H1 (cell line): ENCODE measurements at regions not wholly inside any gene's neighbourhood (a gene's known extent, or its start where the extent isn't known, plus 50 kb on each side); places are given as distances from the start of the nearest gene placed in this dataset.

Source experiments
- CTCF ChIA-PET: fragments of 300-600 bp; sonication (Branson Sonifier 250); formaldehyde crosslinking; loops from one replicate; lab custom pipeline; 2021; ENCODE audit not compliant: partially characterized antibody; lab: Charles Lee
- POLR2A ChIA-PET: fragments of 300-600 bp; sonication (Branson Sonifier 250); formaldehyde crosslinking; loops from one replicate; lab custom pipeline; 2021; ENCODE audit warnings: inconsistent platforms; ENCODE audit not compliant: partially characterized antibody; lab: Charles Lee
- DNase-seq, 2 experiments: peaks; one replicate each; pipeline versions ENCODE4 v3.0.0 to v3.0.0-alpha.2; 2010 to 2022; ENCODE audit warnings: low spot score in 2 of 2, low read depth in 1 of 2, mixed read lengths in 1 of 2
- FAIRE-seq: peaks from 2 replicates; lab custom pipeline; 2011; peaks lifted over from hg19 to GRCh38; lab: Jason Lieb, UNC
- H2AFZ ChIP-seq: 2 replicates; pipeline ENCODE4 v1.8.1; 2012; ENCODE audit warnings: low read length, inconsistent platforms
- H2AK5ac ChIP-seq: 2 replicates; pipeline ENCODE4 v1.6.1; 2013; ENCODE audit warnings: low read depth, low read length
- H2BK120ac ChIP-seq: replicated peaks from 2 replicates; pipeline ENCODE3; 2013; ENCODE audit warnings: low read depth, low read length, inconsistent platforms
- H2BK12ac ChIP-seq: 2 replicates; pipeline ENCODE4 v1.6.1; 2013; ENCODE audit warnings: low read depth, low read length
- H2BK15ac ChIP-seq: 2 replicates; pipeline ENCODE4 v1.6.1; 2013; ENCODE audit warnings: low read length
- H2BK20ac ChIP-seq: 2 replicates; pipeline ENCODE4 v1.6.1; 2013; ENCODE audit warnings: low read length
- H2BK5ac ChIP-seq: 2 replicates; pipeline ENCODE4 v1.6.1; 2013; ENCODE audit warnings: low read depth, low read length
- H3K14ac ChIP-seq: 2 replicates; pipeline ENCODE4 v1.6.1; 2013; ENCODE audit warnings: inconsistent platforms; ENCODE audit not compliant: insufficient read length
- H3K18ac ChIP-seq: 2 replicates; pipeline ENCODE4 v1.6.1; 2013; ENCODE audit warnings: low read length; ENCODE audit errors: extremely low read depth
- H3K23ac ChIP-seq: 2 replicates; pipeline ENCODE4 v1.6.1; 2013; ENCODE audit warnings: inconsistent platforms; ENCODE audit not compliant: insufficient read length
- H3K23me2 ChIP-seq: 2 replicates; pipeline ENCODE4 v1.6.1; 2013; ENCODE audit warnings: low read depth, low read length
- H3K27ac ChIP-seq: 2 replicates; pipeline ENCODE4 v1.6.1; 2011; ENCODE audit warnings: low read depth, low read length, inconsistent platforms
- H3K27me3 ChIP-seq, 4 experiments: replicated peaks in 1 of 4; 1 replicate in 1 of 4; 2 replicates in 3 of 4; pipeline versions ENCODE4 v1.6.1 to v1.8.1; 2011 to 2013; ENCODE audit warnings: low read length in 3 of 4, mild to moderate bottlenecking in 3 of 4, inconsistent platforms in 2 of 4, mixed read lengths in 2 of 4, moderate library complexity in 1 of 4; ENCODE audit not compliant: control insufficient read depth in 3 of 4, insufficient read depth in 3 of 4; ENCODE audit errors: extremely low read depth in 1 of 4
- H3K36me3 ChIP-seq, 4 experiments: 2 replicates each; pipeline versions ENCODE4 v1.6.1 to v1.8.1; 2011 to 2013; ENCODE audit warnings: mild to moderate bottlenecking in 4 of 4, low read length in 3 of 4, moderate library complexity in 2 of 4, control low read depth in 1 of 4, inconsistent platforms in 1 of 4; ENCODE audit not compliant: insufficient read depth in 4 of 4, control insufficient read depth in 2 of 4
- H3K4ac ChIP-seq: replicated peaks from 2 replicates; pipeline ENCODE3; 2013; ENCODE audit warnings: low read length, low read depth, mixed read lengths, inconsistent platforms; ENCODE audit not compliant: insufficient read length
- H3K4me1 ChIP-seq, 4 experiments: replicated peaks in 1 of 4; 1 replicate in 1 of 4; 2 replicates in 3 of 4; pipeline versions ENCODE4 v1.6.1 to v1.8.1; 2011 to 2013; ENCODE audit warnings: low read length in 3 of 4, inconsistent platforms in 2 of 4, mixed read lengths in 1 of 4; ENCODE audit not compliant: insufficient read depth in 4 of 4, control insufficient read depth in 3 of 4
- H3K4me2 ChIP-seq, 2 experiments: 2 replicates each; pipeline versions ENCODE4 v1.6.1 to v1.8.1; 2011 to 2013; ENCODE audit warnings: low read depth in 2 of 2, low read length in 2 of 2, control low read depth in 1 of 2, inconsistent platforms in 1 of 2, mild to moderate bottlenecking in 1 of 2; ENCODE audit not compliant: insufficient read depth in 1 of 2
- H3K4me3 ChIP-seq, 4 experiments: fragments of 200-600, 300-600 bp in 1 of 4; sonication (generic), shearing (Covaris generic), sonication (Bioruptor Twin) in 1 of 4; 2 replicates each; pipeline versions ENCODE4 v1.5.1 to v1.8.1; 2011 to 2016; ENCODE audit warnings: low read length in 4 of 4, low read depth in 3 of 4, control low read depth in 2 of 4, inconsistent platforms in 2 of 4, mild to moderate bottlenecking in 2 of 4, mixed read lengths in 1 of 4, moderate library complexity in 1 of 4; ENCODE audit not compliant: insufficient read depth in 2 of 4; ENCODE audit errors: extremely low read depth in 1 of 4
- H3K56ac ChIP-seq: replicated peaks from 2 replicates; pipeline ENCODE3; 2013; ENCODE audit warnings: low read depth, mild to moderate bottlenecking, mixed read lengths, low read length, inconsistent platforms; ENCODE audit not compliant: insufficient read length
- H3K79me1 ChIP-seq: 2 replicates; pipeline ENCODE4 v1.6.1; 2013; ENCODE audit warnings: low read depth, low read length, control low read depth
- H3K79me2 ChIP-seq, 2 experiments: 2 replicates each; pipeline versions ENCODE4 v1.6.1 to v1.8.1; 2012 to 2013; ENCODE audit warnings: low read length in 2 of 2, mild to moderate bottlenecking in 2 of 2, inconsistent platforms in 1 of 2; ENCODE audit not compliant: insufficient read depth in 2 of 2, control insufficient read depth in 1 of 2
- H3K9ac ChIP-seq, 4 experiments: replicated peaks in 1 of 4; 1 replicate in 1 of 4; 2 replicates in 3 of 4; pipeline versions ENCODE4 v1.6.1 to v1.8.1; 2011 to 2013; ENCODE audit warnings: low read depth in 3 of 4, low read length in 3 of 4, control low read depth in 2 of 4, mild to moderate bottlenecking in 2 of 4, moderate library complexity in 2 of 4, inconsistent platforms in 1 of 4; ENCODE audit errors: extremely low read depth in 1 of 4
- H3K9me3 ChIP-seq, 2 experiments: 2 replicates each; pipeline versions ENCODE4 v1.6.1 to v1.8.1; 2012 to 2013; ENCODE audit warnings: mild to moderate bottlenecking in 2 of 2, moderate library complexity in 2 of 2, control low read depth in 1 of 2, inconsistent platforms in 1 of 2, low read depth in 1 of 2, low read length in 1 of 2, mixed read lengths in 1 of 2; ENCODE audit not compliant: insufficient read depth in 2 of 2
- H4K20me1 ChIP-seq, 2 experiments: replicated peaks in 1 of 2; 2 replicates each; pipeline versions ENCODE3 to v1.8.1; 2011 to 2013; ENCODE audit warnings: inconsistent platforms in 2 of 2, low read length in 2 of 2, mild to moderate bottlenecking in 1 of 2; ENCODE audit not compliant: insufficient read depth in 2 of 2, control insufficient read depth in 1 of 2
- H4K5ac ChIP-seq: 2 replicates; pipeline ENCODE4 v1.6.1; 2013; ENCODE audit warnings: low read length, low read depth, mixed read lengths, inconsistent platforms; ENCODE audit not compliant: insufficient read length
- H4K8ac ChIP-seq: 2 replicates; pipeline ENCODE4 v1.8.0; 2013; ENCODE audit warnings: mild to moderate bottlenecking, moderate library complexity, low read length, inconsistent platforms; ENCODE audit not compliant: insufficient read depth; ENCODE audit errors: extremely low read depth
- H4K91ac ChIP-seq: replicated peaks from 2 replicates; pipeline ENCODE3; 2013; ENCODE audit warnings: low read length, mixed read lengths, inconsistent platforms; ENCODE audit not compliant: insufficient read length
- ATF2 ChIP-seq: IDR thresholded peaks from 2 replicates; pipeline ENCODE4 v1.6.1; 2012; ENCODE audit warnings: low read length, inconsistent platforms
- ATF3 ChIP-seq: IDR thresholded peaks from 2 replicates; pipeline ENCODE4 v1.6.1; 2011; ENCODE audit warnings: low read depth, mild to moderate bottlenecking, low read length; ENCODE audit not compliant: insufficient read depth
- BCL11A ChIP-seq, 2 experiments: IDR thresholded peaks; one replicate each; pipeline ENCODE4 v1.6.1; 2011; ENCODE audit warnings: low read depth in 2 of 2, low read length in 2 of 2, mild to moderate bottlenecking in 2 of 2
- CBX8 ChIP-seq: fragments of 300-800, 300-1000 bp; sonication (generic); IDR thresholded peaks from 2 replicates; pipeline ENCODE4 v1.7.1; 2016; ENCODE audit warnings: low read depth, low read length, borderline replicate concordance
- CTCF ChIP-seq, 3 experiments: IDR thresholded peaks; 1 replicate in 2 of 3; 2 replicates in 1 of 3; pipeline versions ENCODE4 v1.5.1 to v1.6.1; 2011; ENCODE audit warnings: low read length in 3 of 3, mild to moderate bottlenecking in 3 of 3, inconsistent platforms in 2 of 3, low read depth in 1 of 3, moderate library complexity in 1 of 3; ENCODE audit not compliant: insufficient read depth in 1 of 3; ENCODE audit errors: control extremely low read depth in 1 of 3
- HDAC2 ChIP-seq, 2 experiments: fragments of 300-600 bp in 1 of 2; sonication (generic) in 1 of 2; IDR thresholded peaks; 2 replicates each; pipeline ENCODE4 v1.6.1; 2011 to 2012; ENCODE audit warnings: low read depth in 2 of 2, low read length in 2 of 2, mild to moderate bottlenecking in 2 of 2, moderate library complexity in 2 of 2, borderline replicate concordance in 1 of 2, inconsistent platforms in 1 of 2
- SIX5 ChIP-seq: IDR thresholded peaks from 2 replicates; pipeline ENCODE4 v1.6.1; 2011; ENCODE audit warnings: mild to moderate bottlenecking, low read depth, low read length
- SP2 ChIP-seq: IDR thresholded peaks from 2 replicates; pipeline ENCODE4 v1.6.1; 2012; ENCODE audit warnings: mild to moderate bottlenecking, low read length, inconsistent platforms
- TCF12 ChIP-seq: IDR thresholded peaks from 2 replicates; pipeline ENCODE4 v1.6.1; 2011; ENCODE audit warnings: low read depth, mild to moderate bottlenecking, low read length
- WGBS, 2 experiments: shearing (Covaris generic) in 1 of 2; methylation state at CpG; one replicate each; pipeline versions ENCODE4 v1.1.6 to v1.1.7; 2013 to 2015; ENCODE audit warnings: low lambda C conversion rate in 2 of 2, mixed read lengths in 2 of 2, inconsistent platforms in 1 of 2, low coverage in 1 of 2, missing lambda C conversion rate in 1 of 2; ENCODE audit not compliant: insufficient replicate concordance in 2 of 2, insufficient coverage in 1 of 2, insufficient read length in 1 of 2; ENCODE audit errors: extremely low coverage in 1 of 2, missing lambda C conversion rate in 1 of 2; 5-methylcytosine and 5-hydroxymethylcytosine counted together

- Histone ChIP-seq H3K23ac (no peak overlapping the region), H2BK20ac (no peak overlapping the region)
- POLR2A ChIA-PET = no interaction called here
- no peak for TF ChIP-seq SP2
- TF ChIP-seq ATF3 = no peak
- no peak for TF ChIP-seq CBX8
- TF ChIP-seq TCF12 = no peak
- no peak for TF ChIP-seq CTCF (IDR thresholded peaks at IDR 0.05; ENCODE audit: control extremely low read depth in 1 of 3, insufficient read depth in 1 of 3, low read depth in 1 of 3, low read length in 3 of 3)
- no peak for TF ChIP-seq ATF2
- TF ChIP-seq HDAC2 (IDR thresholded peaks at IDR 0.05; ENCODE audit: borderline replicate concordance in 1 of 2, low read depth in 2 of 2, low read length in 2 of 2) = no peak
- TF ChIP-seq SIX5 = no peak
- no peak for TF ChIP-seq BCL11A (IDR thresholded peaks at IDR 0.05; ENCODE audit: low read depth in 2 of 2, low read length in 2 of 2)
- TF ChIP-seq, all 59 proteins: peak for 0
- FAIRE-seq (no peak), DNase-seq (no peak)
- Histone ChIP-seq H3K4ac (no peak overlapping the region), H3K79me2 (no peaks in the 10 kb centered on the region), H3K14ac (no peak overlapping the region), H3K4me2 (no peak overlapping the region), H3K36me3 (no peaks in the 10 kb centered on the region), H2AK5ac (no peak overlapping the region), H2BK120ac (no peak overlapping the region), H3K4me1 (peaks cover 5 to 10% (median 6%) of the 10 kb centered on the region in 4 experiments; a peak in 6 of 7 replicates), H3K56ac (no peak overlapping the region), H2AFZ (no peak overlapping the region), H3K23me2 (no peaks in the 10 kb centered on the region), H3K27ac (no peak overlapping the region), H3K27me3 (no peaks in the 10 kb centered on the region), H3K18ac (no peak overlapping the region), H4K20me1 (no peaks in the 10 kb centered on the region), H3K9ac (no peak overlapping the region), H3K4me3 (no peak overlapping the region), H2BK15ac (no peak overlapping the region), H3K79me1 (no peaks in the 10 kb centered on the region), H2BK12ac (no peak overlapping the region), H2BK5ac (no peak overlapping the region), H4K8ac (no peak overlapping the region), H4K5ac (no peak overlapping the region), H4K91ac (no peak overlapping the region), H3K9me3 (no peaks in the 10 kb centered on the region)
- 58% methylated on average over 4 of the region's 4 CpGs; no CpG with 5 or more reads in 1 of the 2 experiments for WGBS, 2 experiments
- CTCF ChIA-PET = no interaction called here
Observed at GRCh38 chr15:72847033-72847432, 63.5 kb upstream of the ADPGK start.
